CD14-positive monocyte (primary cell): ENCODE measurements at regions not wholly inside any gene's neighbourhood (a gene's known extent, or its start where the extent isn't known, plus 50 kb on each side); places are given as distances from the start of the nearest gene placed in this dataset.

Experiments
- DNase-seq, 3 donors: peaks; one replicate each; pipeline ENCODE4 v3.0.0-alpha.2; 2011 to 2022
- H2AFZ ChIP-seq: 2 replicates; pipeline ENCODE4 v1.6.0; 2012; ENCODE audit warnings: mild to moderate bottlenecking, low read depth, low read length, inconsistent platforms; ENCODE audit not compliant: insufficient read depth, poor library complexity, severe bottlenecking
- H3K27ac ChIP-seq, 2 donors: 1 replicate in 1 of 2; 2 replicates in 1 of 2; pipeline ENCODE4 v1.5.1; 2012 to 2013; ENCODE audit warnings: low read length in 2 of 2, control low read depth in 1 of 2, inconsistent platforms in 1 of 2, low read depth in 1 of 2, mild to moderate bottlenecking in 1 of 2
- H3K27me3 ChIP-seq, 2 donors: one replicate each; pipeline versions ENCODE4 v1.6.0 to v1.6.1; 2011 to 2013; ENCODE audit warnings: low read length in 2 of 2; ENCODE audit not compliant: control insufficient read depth in 2 of 2, insufficient read depth in 2 of 2
- H3K36me3 ChIP-seq, 2 donors: replicated peaks in 1 of 2; 1 replicate in 1 of 2; 2 replicates in 1 of 2; pipeline versions ENCODE4 v1.5.1 to v1.6.1; 2012 to 2013; ENCODE audit warnings: low read length in 2 of 2, control low read depth in 1 of 2, inconsistent platforms in 1 of 2, mild to moderate bottlenecking in 1 of 2; ENCODE audit not compliant: insufficient read depth in 2 of 2, control insufficient read depth in 1 of 2
- H3K4me1 ChIP-seq, 2 donors: 1 replicate in 1 of 2; 2 replicates in 1 of 2; pipeline versions ENCODE4 v1.5.1 to v1.6.1; 2012 to 2013; ENCODE audit warnings: low read length in 2 of 2, control low read depth in 1 of 2, inconsistent platforms in 1 of 2, mild to moderate bottlenecking in 1 of 2, moderate library complexity in 1 of 2; ENCODE audit not compliant: insufficient read depth in 2 of 2, control insufficient read depth in 1 of 2
- H3K4me2 ChIP-seq: replicated peaks from 2 replicates; pipeline ENCODE3; 2012; ENCODE audit warnings: low read length, moderate library complexity, mild to moderate bottlenecking; ENCODE audit not compliant: poor library complexity, severe bottlenecking; ENCODE audit errors: extremely low read depth
- H3K4me3 ChIP-seq, 3 experiments: fragments of 200-600 bp in 1 of 3; sonication (generic) in 1 of 3; replicated peaks in 1 of 3; 1 replicate in 2 of 3; 2 replicates in 1 of 3; pipeline ENCODE4 v1.5.1; 2011 to 2013; ENCODE audit warnings: low read length in 3 of 3, mild to moderate bottlenecking in 3 of 3, control low read depth in 2 of 3, low read depth in 2 of 3, inconsistent platforms in 1 of 3, moderate library complexity in 1 of 3
- H3K79me2 ChIP-seq: 2 replicates; pipeline ENCODE4 v1.6.0; 2012; ENCODE audit warnings: mild to moderate bottlenecking, control low read depth, inconsistent platforms, low read length, moderate library complexity; ENCODE audit not compliant: insufficient read depth
- H3K9ac ChIP-seq: 2 replicates; pipeline ENCODE4 v1.6.0; 2017; ENCODE audit warnings: low read length, mild to moderate bottlenecking; ENCODE audit not compliant: insufficient read depth, poor library complexity, severe bottlenecking
- H3K9me3 ChIP-seq, 2 donors: replicated peaks in 1 of 2; 1 replicate in 1 of 2; 2 replicates in 1 of 2; pipeline versions ENCODE4 v1.5.1 to v1.6.1; 2012 to 2013; ENCODE audit warnings: low read length in 2 of 2, control low read depth in 1 of 2; ENCODE audit not compliant: control insufficient read depth in 1 of 2, insufficient read depth in 1 of 2
- H4K20me1 ChIP-seq: 2 replicates; pipeline ENCODE4 v1.6.0; 2012; ENCODE audit warnings: mild to moderate bottlenecking, low read length, control low read depth, moderate library complexity; ENCODE audit not compliant: insufficient read depth
- H3K27ac Mint-ChIP-seq, 7 donors: one replicate each; pipeline ENCODE4 v1.8.0; 2020; ENCODE audit warnings: mild to moderate bottlenecking in 7 of 7, mixed read lengths in 7 of 7, moderate library complexity in 6 of 7, inconsistent platforms in 2 of 7
- H3K27me3 Mint-ChIP-seq, 3 donors: one replicate each; pipeline ENCODE4 v1.8.0; 2021 to 2022; ENCODE audit warnings: low read depth in 3 of 3, mild to moderate bottlenecking in 3 of 3, mixed read lengths in 3 of 3, moderate library complexity in 3 of 3, inconsistent platforms in 1 of 3
- H3K36me3 Mint-ChIP-seq, 2 donors: one replicate each; pipeline ENCODE4 v1.8.0; 2020; ENCODE audit warnings: mixed read lengths in 2 of 2, inconsistent platforms in 1 of 2, mild to moderate bottlenecking in 1 of 2
- H3K4me1 Mint-ChIP-seq: one replicate; pipeline ENCODE4 v1.8.0; 2020; ENCODE audit warnings: mild to moderate bottlenecking, mixed read lengths
- H3K4me3 Mint-ChIP-seq, 2 donors: one replicate each; pipeline ENCODE4 v1.8.0; 2020; ENCODE audit warnings: mild to moderate bottlenecking in 2 of 2, mixed read lengths in 2 of 2, moderate library complexity in 1 of 2
- H3K9me3 Mint-ChIP-seq, 7 donors: one replicate each; pipeline ENCODE4 v1.8.0; 2020 to 2022; ENCODE audit warnings: mixed read lengths in 7 of 7, mild to moderate bottlenecking in 6 of 7, moderate library complexity in 6 of 7, inconsistent platforms in 2 of 7
- CTCF ChIP-seq: fragments of 200-600 bp; IDR thresholded peaks from one replicate; pipeline ENCODE4 v1.8.0; 2022; ENCODE audit warnings: antibody characterized with exemption, mild to moderate bottlenecking
- WGBS: methylation state at CpG from one replicate; pipeline ENCODE4 v1.1.5; 2013; ENCODE audit warnings: missing lambda C conversion rate; ENCODE audit not compliant: insufficient coverage; 5-methylcytosine and 5-hydroxymethylcytosine counted together
- intact Hi-C, 2 donors: fragments of 100-400 bp; cut with micrococcal nuclease; formaldehyde crosslinking; loops; one replicate each; pipeline versions ENCODE4 v1.15.0 to v1.15.1; 2023

GRCh38 chr1:229984992-229985612 is 81.9 kb upstream of the GALNT2 start:
- H3K4me1 ChIP-seq = no peaks in the 10 kb centered on the region

GRCh38 chr1:229985613-229986010 is 81.4 kb upstream of the GALNT2 start:
- intact Hi-C loops = no loop called here
- H3K27ac Mint-ChIP-seq = no peak overlapping the region
- Histone ChIP-seq H3K9ac (no peak overlapping the region), H3K36me3 (no peaks in the 10 kb centered on the region), H3K9me3 (no peaks in the 10 kb centered on the region), H3K27ac (no peak overlapping the region), H2AFZ (no peak overlapping the region), H3K27me3 (no peaks in the 10 kb centered on the region), H4K20me1 (no peaks in the 10 kb centered on the region), H3K4me1 (no peaks in the 10 kb centered on the region), H3K4me2 (no peak overlapping the region), H3K79me2 (no peaks in the 10 kb centered on the region), H3K4me3 (no peak overlapping the region)
- no peaks in the 10 kb centered on the region for H3K36me3 Mint-ChIP-seq
- H3K4me1 Mint-ChIP-seq = peaks cover 10% of the 10 kb centered on the region
- no peak overlapping the region for H3K4me3 Mint-ChIP-seq
- no peaks in the 10 kb centered on the region for H3K9me3 Mint-ChIP-seq
- DNase-seq = no peak
- no peak for TF ChIP-seq CTCF
- peaks cover 2 to 11% (median 3%) of the 10 kb centered on the region in 3 donors for H3K27me3 Mint-ChIP-seq
- WGBS = 100% methylated on average over 1 of the region's 7 CpGs

More at GRCh38 chr1:229984992-229985612, 81.9 kb upstream of the GALNT2 start:
- H3K4me2 ChIP-seq = no peak overlapping the region
- no peaks in the 10 kb centered on the region for H3K36me3 ChIP-seq
- intact Hi-C loops = no loop called here
- no peak for DNase-seq
- H3K27ac ChIP-seq = no peak overlapping the region
- H3K36me3 Mint-ChIP-seq = no peaks in the 10 kb centered on the region
- H3K4me3 ChIP-seq = no peak overlapping the region
- peaks cover 5 to 7% (median 5%) of the 10 kb centered on the region in 3 donors for H3K27me3 Mint-ChIP-seq
- H3K9me3 Mint-ChIP-seq = no peaks in the 10 kb centered on the region
- no peak overlapping the region for H3K4me3 Mint-ChIP-seq
- no peak overlapping the region for H2AFZ ChIP-seq
- peaks cover 10% of the 10 kb centered on the region for H3K4me1 Mint-ChIP-seq
- peak overlapping the region in 1 of 7 donors; percentile 56 for H3K27ac Mint-ChIP-seq
- no peaks in the 10 kb centered on the region for H4K20me1 ChIP-seq
- H3K27me3 ChIP-seq = no peaks in the 10 kb centered on the region
- H3K79me2 ChIP-seq = no peaks in the 10 kb centered on the region
- 84% methylated on average over 8 of the region's 9 CpGs for WGBS
- no peak overlapping the region for H3K9ac ChIP-seq
- TF ChIP-seq CTCF = no peak
- no peaks in the 10 kb centered on the region for H3K9me3 ChIP-seq
